ENCODE measurements at regions not wholly inside any gene's neighbourhood (a gene's known extent, or its start where the extent isn't known, plus 50 kb on each side); places are given as distances from the start of the nearest gene placed in this dataset.
A peak's percentile ranks its signal among the peaks of the same experiment; 100 is the strongest.

DNA sequence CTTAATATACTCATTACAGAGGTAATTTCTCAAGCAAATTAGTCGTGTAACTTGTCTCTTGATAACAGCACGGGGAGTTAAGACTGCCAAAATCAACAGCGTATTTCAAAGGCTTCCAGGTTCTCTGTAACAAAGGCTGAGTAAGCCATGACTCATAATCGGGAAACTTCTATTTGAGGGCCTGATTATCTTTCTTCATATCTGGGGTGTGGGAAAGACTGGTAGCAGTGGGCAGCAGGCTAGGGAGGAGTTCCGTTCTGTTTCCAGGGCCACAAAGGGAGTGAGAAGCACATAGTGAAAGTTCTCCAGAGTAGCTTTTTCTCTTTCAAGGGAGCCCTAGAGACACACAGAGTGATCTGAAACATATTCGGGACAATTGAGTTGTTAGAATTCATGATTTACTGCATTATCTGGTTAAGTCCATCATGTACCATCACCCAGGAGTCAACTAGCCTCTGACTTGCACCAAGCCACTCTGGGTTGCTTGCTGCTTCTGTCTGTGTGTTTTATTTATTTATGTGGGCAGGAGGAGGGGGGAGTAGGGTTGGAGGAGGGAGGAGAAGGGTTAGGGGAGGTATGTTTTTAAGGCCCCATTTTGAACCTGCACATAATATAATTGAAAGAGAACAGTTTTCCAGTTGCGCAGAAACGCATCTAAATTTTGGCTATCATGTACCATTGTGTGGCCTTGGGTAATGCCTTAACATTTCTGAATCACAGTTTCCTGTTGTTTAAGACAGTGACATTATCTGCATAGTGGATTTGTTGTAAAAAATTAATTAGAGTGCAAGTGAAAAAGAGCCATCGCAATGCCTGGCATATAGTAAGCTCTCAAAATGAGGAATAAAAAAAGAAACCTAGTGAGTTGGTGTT is 80.5 kb upstream of the ITPRID2 start:
- no peaks in the 10 kb centered on the region for H3K36me3 ChIP-seq
- no peak overlapping the region for H3K4me3 ChIP-seq
- no peaks in the 10 kb centered on the region for H3K27me3 ChIP-seq
- H3K9me3 ChIP-seq: no peaks in the 10 kb centered on the region
- H3K27ac ChIP-seq: peak overlapping the region in 2 of 4 donors; percentile 33 to 49
- TF ChIP-seq POLR2A (IDR thresholded peaks at IDR 0.05): no peak
- TF ChIP-seq, protein P1, sequence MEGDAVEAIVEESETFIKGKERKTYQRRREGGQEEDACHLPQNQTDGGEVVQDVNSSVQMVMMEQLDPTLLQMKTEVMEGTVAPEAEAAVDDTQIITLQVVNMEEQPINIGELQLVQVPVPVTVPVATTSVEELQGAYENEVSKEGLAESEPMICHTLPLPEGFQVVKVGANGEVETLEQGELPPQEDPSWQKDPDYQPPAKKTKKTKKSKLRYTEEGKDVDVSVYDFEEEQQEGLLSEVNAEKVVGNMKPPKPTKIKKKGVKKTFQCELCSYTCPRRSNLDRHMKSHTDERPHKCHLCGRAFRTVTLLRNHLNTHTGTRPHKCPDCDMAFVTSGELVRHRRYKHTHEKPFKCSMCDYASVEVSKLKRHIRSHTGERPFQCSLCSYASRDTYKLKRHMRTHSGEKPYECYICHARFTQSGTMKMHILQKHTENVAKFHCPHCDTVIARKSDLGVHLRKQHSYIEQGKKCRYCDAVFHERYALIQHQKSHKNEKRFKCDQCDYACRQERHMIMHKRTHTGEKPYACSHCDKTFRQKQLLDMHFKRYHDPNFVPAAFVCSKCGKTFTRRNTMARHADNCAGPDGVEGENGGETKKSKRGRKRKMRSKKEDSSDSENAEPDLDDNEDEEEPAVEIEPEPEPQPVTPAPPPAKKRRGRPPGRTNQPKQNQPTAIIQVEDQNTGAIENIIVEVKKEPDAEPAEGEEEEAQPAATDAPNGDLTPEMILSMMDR (IDR thresholded peaks at IDR 0.05): no peak
- peak in 1 of 3 donors; percentile 50 for DNase-seq
- H3K4me1 ChIP-seq: peaks cover 0 to 28% (median 2%) of the 10 kb centered on the region in 4 donors

DNA sequence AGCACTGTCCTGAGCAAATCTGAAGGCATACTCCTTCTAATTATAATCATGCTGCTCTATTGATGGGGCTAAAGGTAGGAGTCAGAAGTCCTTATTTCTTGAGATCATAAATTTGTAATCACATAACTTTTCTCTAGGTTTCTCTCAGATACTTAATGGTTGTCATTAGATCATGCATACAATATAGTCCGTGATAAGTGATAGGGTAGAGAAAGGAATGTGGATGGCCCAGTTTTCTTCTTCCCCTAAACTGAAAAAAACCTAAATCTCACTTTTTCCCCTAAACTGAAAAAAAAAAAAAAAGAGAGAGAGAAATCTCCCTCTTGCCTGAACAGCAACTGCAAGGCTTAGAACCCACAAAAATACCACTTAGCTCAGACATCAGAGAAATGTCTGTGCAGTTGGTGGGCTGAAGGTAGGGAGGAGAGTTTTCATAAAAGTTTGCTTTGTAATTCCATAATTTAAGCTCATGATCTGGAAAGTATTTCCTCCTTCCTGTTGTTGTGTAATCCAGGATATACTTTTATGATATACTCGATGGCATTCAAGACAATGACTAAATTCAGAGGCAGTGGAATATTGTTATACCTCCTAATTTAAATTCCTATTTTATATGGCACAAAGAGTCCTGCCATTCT is 79.3 kb upstream of the ITPRID2 start:
- no peak overlapping the region for H3K27ac ChIP-seq
- no peaks in the 10 kb centered on the region for H3K9me3 ChIP-seq
- H3K36me3 ChIP-seq: no peaks in the 10 kb centered on the region
- TF ChIP-seq POLR2A (IDR thresholded peaks at IDR 0.05): no peak
- TF ChIP-seq, protein P1 (IDR thresholded peaks at IDR 0.05): no peak
- no peak overlapping the region for H3K4me3 ChIP-seq
- H3K4me1 ChIP-seq: peaks cover 0 to 28% (median 2%) of the 10 kb centered on the region in 4 donors
- H3K27me3 ChIP-seq: no peaks in the 10 kb centered on the region
- no peak for DNase-seq

DNA sequence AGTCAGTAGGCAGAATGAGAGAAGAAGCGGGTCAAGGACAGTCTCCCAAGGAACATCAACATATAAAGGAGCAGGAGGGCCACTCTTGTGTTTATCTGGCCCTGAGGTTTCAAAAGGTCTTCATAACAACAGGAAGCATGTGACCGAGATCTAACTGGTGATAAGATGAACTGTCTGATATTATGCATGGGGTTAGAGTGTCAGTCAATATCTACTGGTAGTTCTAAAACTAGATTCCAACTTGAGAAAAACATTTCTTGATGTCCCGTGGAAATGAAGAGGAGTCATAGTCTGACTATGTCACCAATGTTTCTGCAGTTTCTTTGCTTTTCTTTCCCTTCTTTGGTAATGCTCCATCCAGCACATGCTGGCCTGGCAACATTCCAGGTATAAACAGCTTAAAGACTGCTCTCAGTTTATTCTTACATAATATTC is 77.5 kb upstream of the ITPRID2 start:
- Histone ChIP-seq H3K36me3 (no peaks in the 10 kb centered on the region), H3K9me3 (no peaks in the 10 kb centered on the region), H3K4me3 (no peak overlapping the region), H3K27ac (no peak overlapping the region), H3K27me3 (no peaks in the 10 kb centered on the region), H3K4me1 (peaks cover 0 to 28% (median 2%) of the 10 kb centered on the region in 4 donors)
- no peak for TF ChIP-seq POLR2A (IDR thresholded peaks at IDR 0.05)
- TF ChIP-seq, protein P1 (IDR thresholded peaks at IDR 0.05): no peak
- DNase-seq: no peak

DNA sequence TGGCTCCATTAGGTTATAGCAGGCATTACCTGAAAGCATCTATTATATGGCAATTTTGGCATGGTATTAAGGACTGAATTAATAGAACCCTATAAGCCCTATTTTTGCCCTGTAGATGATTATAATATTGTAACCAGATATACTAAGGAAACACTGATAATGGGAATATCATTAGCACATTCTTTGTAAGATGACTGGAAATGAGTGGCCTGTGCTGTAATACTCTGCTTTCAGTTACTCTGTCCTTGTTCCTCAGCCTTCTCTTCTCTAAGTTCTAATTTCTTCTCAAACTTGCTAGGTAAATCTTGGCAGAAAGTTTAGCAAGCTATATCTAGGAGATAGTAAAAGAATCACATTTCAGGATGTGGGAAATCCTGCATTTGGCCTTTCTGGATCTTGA is 74.0 kb upstream of the ITPRID2 start:
- H3K27ac ChIP-seq: no peak overlapping the region
- H3K4me3 ChIP-seq: no peak overlapping the region
- H3K27me3 ChIP-seq: no peaks in the 10 kb centered on the region
- no peak for TF ChIP-seq POLR2A (IDR thresholded peaks at IDR 0.05)
- TF ChIP-seq, protein P1 (IDR thresholded peaks at IDR 0.05): no peak
- H3K4me1 ChIP-seq: peaks cover 0 to 10% (median 0%) of the 10 kb centered on the region in 4 donors
- H3K36me3 ChIP-seq: no peaks in the 10 kb centered on the region
- no peaks in the 10 kb centered on the region for H3K9me3 ChIP-seq
- no peak for DNase-seq

DNA sequence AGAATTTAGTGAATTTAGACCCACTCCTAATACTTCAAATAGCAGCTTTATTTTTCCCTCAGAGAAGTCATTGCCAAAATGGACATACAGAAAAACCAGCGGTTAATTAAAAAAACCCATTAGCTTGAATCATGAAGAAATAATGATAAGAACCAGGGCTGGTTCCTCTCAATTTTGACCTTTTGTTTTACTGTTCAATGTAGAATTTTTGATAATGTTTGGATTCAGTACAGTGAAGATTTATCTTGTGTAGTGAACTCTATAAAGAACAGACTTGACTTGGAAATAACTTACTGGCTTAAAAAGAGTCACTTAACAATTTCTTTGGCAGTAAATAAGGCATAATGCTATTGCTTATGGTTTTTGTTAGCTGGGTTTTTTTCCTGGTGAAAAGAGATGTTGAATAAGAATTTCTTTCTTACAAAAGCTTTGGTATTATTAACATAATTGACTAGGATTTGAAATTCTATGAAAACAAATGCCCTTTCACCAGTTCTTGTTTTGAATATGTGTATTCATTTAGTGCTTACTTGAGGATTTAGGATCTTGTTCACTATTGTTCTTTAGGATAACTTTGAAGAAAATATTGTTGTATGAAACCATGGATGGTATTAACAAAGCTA is 73.4 kb upstream of the ITPRID2 start:
- H3K4me3 ChIP-seq: no peak overlapping the region
- H3K36me3 ChIP-seq: no peaks in the 10 kb centered on the region
- no peaks in the 10 kb centered on the region for H3K9me3 ChIP-seq
- no peak overlapping the region for H3K27ac ChIP-seq
- no peaks in the 10 kb centered on the region for H3K27me3 ChIP-seq
- TF ChIP-seq, protein P1 (IDR thresholded peaks at IDR 0.05): no peak
- TF ChIP-seq POLR2A (IDR thresholded peaks at IDR 0.05): no peak
- DNase-seq: no peak
- H3K4me1 ChIP-seq: peaks cover 0 to 10% (median 0%) of the 10 kb centered on the region in 4 donors
